ENCODE measurements at regions not wholly inside any gene's neighbourhood (a gene's known extent, or its start where the extent isn't known, plus 50 kb on each side); places are given as distances from the start of the nearest gene placed in this dataset.
A peak's percentile ranks its signal among the peaks of the same experiment; 100 is the strongest.
"Not testable (repeated sequence)": the region's sequence is repeated elsewhere in the genome, so short reads cannot be mapped to it uniquely, and the experiment has no call there.

DNA sequence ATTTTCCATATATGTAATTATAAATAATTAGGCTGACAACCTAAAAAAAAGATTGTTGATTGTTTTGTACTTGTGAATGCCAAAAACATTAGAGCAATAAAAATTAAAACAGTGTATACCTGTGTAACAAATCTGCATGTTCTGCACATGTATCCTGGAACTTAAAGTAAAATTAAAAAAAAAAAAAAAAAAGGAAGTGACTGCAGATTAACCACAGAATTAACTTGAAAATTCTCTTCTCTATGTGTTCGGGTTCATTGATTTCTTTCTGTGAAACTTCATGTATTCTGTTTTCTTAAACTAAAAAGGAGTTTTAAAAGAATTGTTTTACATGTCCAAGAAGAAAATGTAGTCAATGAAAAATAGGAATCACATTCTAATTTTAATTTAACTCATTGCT lies 95.7 kb downstream of the FASLG start:
- no peak for DNase-seq (ENCODE audit: low spot score)

- DNase-seq (ENCODE audit: low spot score): no peak
Measured at GRCh38 chr1:172755099-172755498, 96.2 kb downstream of the FASLG start.

GRCh38 chr1:172756024-172756423 lies 97.1 kb downstream of the FASLG start:
- DNase-seq (ENCODE audit: low spot score): no peak

DNA sequence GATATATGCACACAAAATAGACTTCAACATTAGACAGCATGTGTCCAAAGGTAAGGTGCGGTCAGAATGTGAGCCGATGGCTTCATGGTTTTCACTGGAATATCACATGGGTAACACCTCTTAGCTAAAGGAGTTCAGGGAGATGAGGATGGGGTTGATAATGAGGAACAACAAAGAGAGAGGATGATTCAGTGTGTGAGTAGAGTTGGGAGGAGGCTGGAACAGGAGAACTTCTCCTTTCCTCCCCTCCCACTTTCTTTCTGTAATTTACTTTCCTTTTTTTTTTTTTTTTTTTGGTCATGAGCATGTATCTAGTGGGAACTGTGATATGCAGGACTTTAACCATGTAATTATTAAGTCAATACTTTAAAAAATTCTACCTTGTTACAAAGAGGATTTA lies 99.4 kb downstream of the FASLG start:
- no peak for DNase-seq (ENCODE audit: low spot score)

DNA sequence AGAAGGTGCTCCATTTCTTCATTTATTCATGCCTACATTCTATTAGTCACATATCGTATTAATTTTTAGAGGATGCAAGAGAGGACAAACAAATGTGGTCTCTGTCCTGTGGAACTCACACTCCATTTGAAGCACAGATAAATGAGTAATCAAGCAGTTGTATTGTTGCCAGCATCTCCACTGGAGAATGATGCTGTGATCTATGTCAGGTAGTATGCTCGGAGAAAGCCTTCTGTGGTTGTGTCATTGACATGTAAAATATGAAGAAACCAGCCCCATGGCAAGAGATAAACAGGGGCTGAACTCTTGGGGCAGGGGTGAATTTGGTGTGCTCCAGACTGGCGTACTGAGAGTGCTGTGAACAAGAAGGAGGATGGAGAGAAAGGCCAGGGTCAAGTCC lies 101.2 kb downstream of the FASLG start:
- no peak for DNase-seq (ENCODE audit: low spot score)

- DNase-seq (ENCODE audit: low spot score): no peak
Measured at GRCh38 chr1:172761581-172762486, 102.9 kb downstream of the FASLG start.

DNA sequence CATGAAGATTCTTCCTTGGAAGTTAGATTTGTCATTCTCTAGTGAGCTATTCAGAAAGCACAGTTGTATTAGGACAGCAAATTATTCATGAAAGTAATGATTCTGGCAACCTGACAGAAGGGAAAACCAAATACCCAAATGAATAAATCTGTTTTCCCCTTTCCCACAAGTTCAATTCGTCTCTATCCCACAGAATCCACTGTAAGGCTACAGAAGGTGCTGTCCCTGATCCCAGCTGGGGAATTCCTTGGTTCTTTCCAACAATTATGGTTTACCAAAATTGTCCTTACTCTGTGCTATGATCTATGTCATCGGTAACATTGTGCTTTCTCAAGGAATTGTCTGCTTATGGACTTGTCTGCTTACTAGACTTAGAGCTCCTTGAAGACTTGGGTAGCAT lies 104.2 kb downstream of the FASLG start:
- no peak for DNase-seq (ENCODE audit: low spot score)

DNA sequence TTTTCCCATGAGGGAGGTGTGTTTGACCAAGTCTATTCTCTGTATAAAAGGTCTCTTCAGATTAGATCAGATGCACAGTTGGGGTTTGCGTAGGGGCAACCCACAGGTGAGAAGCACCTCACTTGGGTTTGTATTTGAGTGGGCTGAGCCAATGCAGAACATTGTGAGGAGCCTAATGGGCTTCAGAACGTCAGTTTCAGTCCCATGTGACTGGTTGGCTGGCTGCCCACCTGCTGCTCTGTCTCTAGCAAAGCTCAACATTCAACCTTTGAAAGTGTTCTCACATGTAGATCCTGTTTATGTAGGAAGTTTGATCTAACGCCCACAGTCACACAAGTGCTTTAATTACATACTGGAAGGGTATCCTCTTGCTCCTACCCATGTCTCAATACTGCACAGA lies 105.5 kb downstream of the FASLG start:
- no peak for DNase-seq (ENCODE audit: low spot score)

- no peak for DNase-seq (ENCODE audit: low spot score)
Measured at GRCh38 chr1:172766462-172766861, 107.6 kb downstream of the FASLG start.

GRCh38 chr1:172770071-172770470 lies 111.2 kb downstream of the FASLG start:
- DNase-seq (ENCODE audit: low spot score): no peak

- no peak for DNase-seq (ENCODE audit: low spot score)
Measured at GRCh38 chr1:172774561-172774960, 115.7 kb downstream of the FASLG start.

GRCh38 chr1:172775606-172776005 lies 116.7 kb downstream of the FASLG start:
- DNase-seq (ENCODE audit: low spot score): no peak

- no peak for DNase-seq (ENCODE audit: low spot score)
Measured at GRCh38 chr1:172776071-172776470, 117.2 kb downstream of the FASLG start.

DNA sequence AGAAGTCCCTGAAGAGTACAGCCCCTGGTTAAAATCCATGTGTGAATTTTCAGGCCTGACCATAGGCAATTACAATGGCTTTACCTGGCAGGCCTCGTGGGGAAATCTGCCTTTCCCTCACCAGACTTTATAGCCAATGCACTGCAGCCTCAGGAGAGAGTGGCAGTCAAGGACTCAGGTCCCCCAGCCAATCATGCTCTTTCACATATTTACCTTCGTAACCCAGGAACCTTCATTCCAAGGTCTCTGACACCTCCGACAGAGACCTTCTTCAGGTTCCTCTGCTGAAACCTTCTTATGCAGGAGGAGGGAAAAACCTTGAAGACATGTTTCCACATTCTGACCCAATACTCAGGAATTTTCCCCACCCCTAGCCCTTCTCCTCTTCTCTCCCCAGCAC lies 118.9 kb downstream of the FASLG start:
- no peak for DNase-seq (ENCODE audit: low spot score)

DNA sequence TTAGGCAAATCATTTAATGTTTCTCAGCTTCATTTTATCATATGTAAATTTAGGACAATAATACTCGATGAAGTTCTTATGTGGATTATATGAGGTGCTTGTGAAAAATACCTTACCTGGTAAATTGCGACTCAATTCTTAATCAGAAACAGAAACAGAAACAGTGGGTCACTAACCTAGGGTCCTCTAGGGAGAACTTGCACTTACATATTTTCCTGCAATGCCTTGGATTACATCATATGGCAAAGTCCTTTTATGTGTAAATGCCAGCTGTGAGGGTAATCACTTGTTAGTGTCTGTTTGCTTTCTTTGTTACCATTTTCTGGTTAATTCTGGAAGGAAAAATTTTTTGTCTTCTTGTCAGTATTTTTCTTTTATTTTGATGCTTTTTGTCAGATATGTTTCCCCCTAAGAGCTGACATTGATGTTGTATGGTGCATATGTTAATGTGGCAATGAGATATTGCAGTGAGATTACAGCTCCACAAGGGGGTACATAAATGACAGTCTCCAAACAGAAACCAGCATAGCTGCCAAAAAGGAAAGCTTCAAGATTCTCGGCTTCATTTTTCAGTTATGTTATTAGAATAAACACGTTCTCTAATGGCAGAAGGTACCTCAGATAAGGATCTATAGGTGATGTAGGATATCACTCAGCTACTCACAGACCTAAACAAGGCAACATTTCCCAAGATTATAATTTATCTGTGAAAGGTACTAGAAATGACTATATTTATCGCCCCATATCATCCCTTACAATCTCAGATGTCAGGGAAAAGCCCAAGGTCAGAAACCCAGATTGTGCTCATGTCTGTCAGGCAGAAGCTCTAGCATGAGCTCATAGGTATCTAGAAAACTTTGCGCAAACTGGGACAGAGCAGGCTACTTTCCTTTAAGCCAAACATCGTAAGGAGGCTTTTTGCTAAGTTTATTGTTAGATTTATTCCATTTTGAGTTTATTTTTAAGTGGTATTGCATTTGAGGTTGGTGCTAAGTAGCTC lies 119.9 kb downstream of the FASLG start:
- peak; percentile 49 for DNase-seq (ENCODE audit: low spot score)

- DNase-seq (ENCODE audit: low spot score): no peak
Measured at GRCh38 chr1:172779491-172779890, 120.6 kb downstream of the FASLG start.

DNA sequence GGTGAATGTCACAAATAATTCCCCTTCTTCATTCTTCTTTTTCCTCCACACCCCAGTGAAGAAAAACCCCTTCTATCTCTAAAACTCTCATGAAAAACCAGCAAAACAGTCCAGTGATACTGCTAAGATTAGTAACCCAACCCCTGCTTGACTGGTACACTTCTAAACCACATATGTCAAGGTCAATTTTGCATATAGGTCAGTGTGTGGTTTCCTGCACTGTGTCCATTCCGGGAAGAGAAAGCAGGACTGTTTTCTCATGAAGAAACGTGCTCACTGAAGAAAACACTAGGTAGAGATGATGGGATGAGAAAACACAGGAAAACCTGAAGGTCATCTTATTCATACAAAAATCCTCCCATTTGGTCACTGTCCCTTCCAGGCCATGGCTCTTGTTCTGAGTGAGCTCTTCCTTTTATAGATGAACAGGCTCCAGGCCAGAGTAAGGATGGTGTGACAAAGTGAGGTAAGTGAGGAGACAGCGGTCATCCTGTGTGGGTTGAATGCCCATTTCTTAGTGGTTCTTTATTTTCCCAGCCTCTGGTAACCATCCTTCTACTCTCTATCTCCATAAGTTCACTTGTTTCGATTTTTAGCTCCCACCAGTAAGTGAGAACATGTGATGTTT lies 122.7 kb downstream of the FASLG start:
- DNase-seq (ENCODE audit: low spot score): peak; percentile 15

GRCh38 chr1:172789840-172790239 lies 130.9 kb downstream of the FASLG start:
- no peak for DNase-seq (ENCODE audit: low spot score)

DNA sequence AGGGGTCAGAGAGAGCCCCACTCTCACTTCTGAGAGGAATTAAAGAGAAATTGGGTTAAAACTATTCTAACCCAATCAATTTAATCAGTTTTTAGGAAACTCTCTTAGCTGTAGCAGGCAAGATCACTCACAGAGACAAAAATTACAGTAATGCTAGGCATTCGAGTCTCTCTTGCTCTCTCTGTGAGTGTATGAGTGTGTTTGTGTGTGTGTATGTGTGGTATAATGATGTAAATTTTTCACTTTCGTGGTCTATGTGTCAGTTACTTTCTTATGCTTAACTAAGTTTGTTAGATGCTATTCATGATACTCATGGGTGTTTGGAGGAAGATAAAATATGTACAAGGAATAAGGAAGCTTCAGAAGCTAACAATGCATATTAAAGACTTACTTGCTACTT lies 131.3 kb downstream of the FASLG start:
- no peak for DNase-seq (ENCODE audit: low spot score)

DNA sequence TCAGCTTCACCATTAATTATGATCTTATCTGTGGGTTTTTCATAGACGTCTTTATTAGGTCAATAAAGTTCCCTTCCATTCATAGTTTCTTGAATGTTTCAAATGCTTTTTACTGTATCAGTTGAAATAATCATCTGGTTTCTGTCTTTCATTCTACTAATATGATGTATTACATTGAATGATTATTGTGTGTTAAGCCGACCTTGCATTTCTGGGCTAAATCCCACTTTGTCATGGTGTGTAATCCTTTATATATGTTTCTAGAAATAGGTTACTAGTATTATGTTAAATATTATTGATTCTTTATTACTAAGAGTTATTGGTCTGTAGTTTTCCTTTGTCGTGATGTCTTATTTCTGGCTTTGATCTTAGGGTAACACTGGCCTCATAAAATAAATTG lies 134.9 kb downstream of the FASLG start:
- DNase-seq (ENCODE audit: low spot score): no peak

GRCh38 chr1:172795741-172796140 lies 136.8 kb downstream of the FASLG start:
- no peak for DNase-seq (ENCODE audit: low spot score)

DNA sequence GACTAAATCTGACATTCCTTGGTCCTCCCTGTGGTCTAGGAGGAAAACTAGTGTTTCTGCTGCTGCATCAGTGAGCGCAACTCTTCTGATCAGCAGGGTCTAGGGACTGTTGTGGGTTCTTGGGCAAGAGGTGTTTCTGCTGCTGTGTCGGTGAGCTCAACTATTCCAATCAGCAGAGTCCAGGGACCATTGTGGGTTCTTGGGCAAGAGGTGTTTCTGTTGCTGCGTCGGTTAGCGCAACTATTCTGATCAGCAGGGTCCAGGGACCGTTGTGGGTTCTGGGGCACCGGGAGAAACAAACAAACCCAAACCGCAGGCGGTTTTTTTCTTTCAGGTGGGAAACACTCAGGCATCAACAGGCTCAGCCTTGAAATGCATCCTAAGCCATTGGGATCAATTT lies 140.9 kb downstream of the FASLG start:
- not testable (repeated sequence) for DNase-seq (ENCODE audit: low spot score)

Measured in germinal center (tissue), 1 donor.